Heart right ventricle (tissue), 16 donors: ENCODE measurements at regions not wholly inside any gene's neighbourhood (a gene's known extent, or its start where the extent isn't known, plus 50 kb on each side); places are given as distances from the start of the nearest gene placed in this dataset.
"Not testable (repeated sequence)": the region's sequence is repeated elsewhere in the genome, so short reads cannot be mapped to it uniquely, and the experiment has no call there.

Source experiments
- ATAC-seq, 8 donors: fragments of 200-7000 bp; cut with Tn5 transposase; one replicate each; pipeline ENCODE4 v1.9.1; 2020; ENCODE audit warnings: mild to moderate bottlenecking in 8 of 8, moderate library complexity in 8 of 8, moderate number of reproducible peaks in 1 of 8
- DNase-seq, 2 donors: peaks; one replicate each; pipeline ENCODE4 v3.0.0-alpha.2; 2020
- H3K27ac ChIP-seq, 10 donors: fragments of 200-600 bp; sonication (generic) in 2 of 10; one replicate each; pipeline versions ENCODE4 v1.5.0 to v1.8.0; 2020 to 2022; ENCODE audit warnings: mild to moderate bottlenecking in 3 of 10
- H3K27me3 ChIP-seq, 7 donors: fragments of 200-600 bp; one replicate each; pipeline ENCODE4 v1.8.0; 2021 to 2022; ENCODE audit warnings: mild to moderate bottlenecking in 2 of 7
- H3K36me3 ChIP-seq, 9 donors: fragments of 200-600 bp; sonication (generic) in 1 of 9; one replicate each; pipeline versions ENCODE4 v1.5.0 to v1.8.0; 2020 to 2022; ENCODE audit warnings: mild to moderate bottlenecking in 2 of 9
- H3K4me1 ChIP-seq, 9 donors: fragments of 200-600 bp; sonication (generic) in 1 of 9; one replicate each; pipeline versions ENCODE4 v1.5.0 to v1.8.0; 2020 to 2022; ENCODE audit warnings: mild to moderate bottlenecking in 4 of 9
- H3K4me3 ChIP-seq, 10 donors: fragments of 200-600 bp; sonication (generic) in 2 of 10; one replicate each; pipeline versions ENCODE4 v1.5.0 to v1.8.0; 2020 to 2022; ENCODE audit warnings: mild to moderate bottlenecking in 7 of 10, moderate library complexity in 2 of 10
- H3K9me3 ChIP-seq, 11 donors: fragments of 200-600 bp in 10 of 11; sonication (generic) in 2 of 11; one replicate each; pipeline versions ENCODE4 v1.5.0 to v1.8.0; 2013 to 2022; ENCODE audit warnings: mild to moderate bottlenecking in 2 of 11, control low read depth in 1 of 11, moderate library complexity in 1 of 11
- CTCF ChIP-seq, 9 donors: fragments of 200-600 bp; sonication (generic) in 2 of 9; IDR thresholded peaks; one replicate each; pipeline versions ENCODE4 v1.5.0 to v1.8.0; 2021 to 2022; ENCODE audit warnings: antibody characterized with exemption in 9 of 9, mild to moderate bottlenecking in 5 of 9, moderate library complexity in 1 of 9
- WGBS, 2 donors: extraction: QIAGEN DNeasy Blood & Tissue Kit; methylation state at CpG; one replicate each; pipeline ENCODE4 v1.1.7; 2013; ENCODE audit warnings: inconsistent platforms in 1 of 2; 5-methylcytosine and 5-hydroxymethylcytosine counted together
- intact Hi-C, 10 donors: fragments of 100-400 bp; cut with DNase I; formaldehyde crosslinking; loops; one replicate each; pipeline versions ENCODE4 v1.11.1 to v1.14.2; 2022
- donor health status: Arrhythmogenic right ventricular cardiomyopathy.
- donor health status: ischemic (EF 13 %, LVEDD 7.1; RV severe dilation, severe dysfunction).
- donor health status: healthy with polysubstance abuse.
- donor health status: DM: no; HTN: yes; CAD: no.
- donor health status: DM: no; HTN: no; CAD: no.
- donor health status: ischemic (EF 25% LVEDD 6.9; RV normal size, moderate dysfunction).
- donor health status: ischemic (EF 25% LVEDD 5.7; RV mildly dilated, moderate dysfunction).
- donor health status: healthy.
- donor health status: DM: yes; HTN: yes; CAD: no.
- donor health status: Ischemic cardiomyopathy.
- donor health status: ischemic (EF 35%, LVEDD 5.7; RV mildly dilated, moderate dysfunction).
- donor health status: nonischemic (EF 11% LVEDD 7.7; RV severe dilation, severe dysfunction).
- donor health status: DM: yes; HTN: yes; CAD: no.
- donor health status: PGD.
- donor health status: ischemic (EF 29% LVEDD 5.4; RV normal size, mild dysfunction).
- donor health status: nonischemic (EF 23%, LVEDD 6.1; RV moderate dilation, normal function).

GRCh38 chr2:95738301-95738700 is 146.5 kb downstream of the TRIM43 start:
- DNase-seq (no peak), ATAC-seq (no peak)
- peaks cover 0 to 25% (median 12%) of the 10 kb centered on the region in 7 donors for H3K27me3 ChIP-seq
- WGBS, 2 donors, result 91 to 92% methylated on average over 5 of the region's 5 CpGs
- TF ChIP-seq CTCF (IDR thresholded peaks at IDR 0.05), result no peak
- no peaks in the 10 kb centered on the region for H3K4me1 ChIP-seq
- intact Hi-C loops, result loop anchor here in 1 of 10 donors (5.0 kb wide), 1 partner anchor 154 kb away; no protein-coding TSS in a partner anchor
- H3K27ac ChIP-seq, result no peak overlapping the region
- no peak overlapping the region for H3K4me3 ChIP-seq
- no peaks in the 10 kb centered on the region for H3K9me3 ChIP-seq
- H3K36me3 ChIP-seq, result no peaks in the 10 kb centered on the region

GRCh38 chr2:95752126-95752525 is 160.3 kb downstream of the TRIM43 start:
- DNase-seq, H3K9me3 ChIP-seq, H3K4me1 ChIP-seq, H3K36me3 ChIP-seq, ATAC-seq, intact Hi-C loops, H3K27ac ChIP-seq, H3K27me3 ChIP-seq, H3K4me3 ChIP-seq: not testable (repeated sequence)
- WGBS, 2 donors, result 72 to 79% methylated on average over 8 to 9 of the region's 9 CpGs

GRCh38 chr2:95753812-95754211 is 162.0 kb downstream of the TRIM43 start:
- intact Hi-C loops, H3K27ac ChIP-seq, H3K27me3 ChIP-seq, ATAC-seq, DNase-seq, H3K4me1 ChIP-seq, H3K4me3 ChIP-seq, H3K9me3 ChIP-seq, H3K36me3 ChIP-seq: not testable (repeated sequence)
- 71 to 75% methylated on average over 8 of the region's 8 CpGs for WGBS, 2 donors

- intact Hi-C loops, H3K27ac ChIP-seq, H3K4me1 ChIP-seq, H3K9me3 ChIP-seq, H3K36me3 ChIP-seq, H3K4me3 ChIP-seq, DNase-seq, ATAC-seq, H3K27me3 ChIP-seq: not testable (repeated sequence)
- 57 to 68% methylated on average over 6 of the region's 6 CpGs for WGBS, 2 donors
Measured at GRCh38 chr2:95754213-95754612, 162.4 kb downstream of the TRIM43 start.

- H3K36me3 ChIP-seq, H3K4me3 ChIP-seq: not testable (repeated sequence)
- 67 to 71% methylated on average over 14 of the region's 15 CpGs for WGBS, 2 donors
Measured at GRCh38 chr2:95754819-95755563, 163.2 kb downstream of the TRIM43 start.

GRCh38 chr2:95755956-95756669 is 164.3 kb downstream of the TRIM43 start:
- H3K4me3 ChIP-seq, DNase-seq, H3K27me3 ChIP-seq, H3K9me3 ChIP-seq, H3K27ac ChIP-seq, intact Hi-C loops, H3K4me1 ChIP-seq, H3K36me3 ChIP-seq, ATAC-seq: not testable (repeated sequence)
- WGBS, 2 donors, result 67 to 69% methylated on average over 7 of the region's 7 CpGs

More at GRCh38 chr2:95754819-95755563, 163.2 kb downstream of the TRIM43 start:
- H3K27me3 ChIP-seq, H3K4me1 ChIP-seq, H3K9me3 ChIP-seq, H3K27ac ChIP-seq, DNase-seq, intact Hi-C loops, ATAC-seq: not testable (repeated sequence)

- intact Hi-C loops, result no loop called here
- H3K27me3 ChIP-seq, result peaks cover 0 to under 1% (median 0%) of the 10 kb centered on the region in 7 donors
- no peak overlapping the region for H3K27ac ChIP-seq
- no peak for DNase-seq
- no peak for TF ChIP-seq CTCF (IDR thresholded peaks at IDR 0.05)
- no peaks in the 10 kb centered on the region for H3K36me3 ChIP-seq
- WGBS, 2 donors, result 44 to 70% methylated on average over 2 of the region's 2 CpGs
- no peak overlapping the region for H3K4me3 ChIP-seq
- no peaks in the 10 kb centered on the region for H3K4me1 ChIP-seq
- no peaks in the 10 kb centered on the region for H3K9me3 ChIP-seq
- ATAC-seq, result no peak
Measured at GRCh38 chr2:95757988-95758387, 166.2 kb downstream of the TRIM43 start.
